ENCODE measurements at regions not wholly inside any gene's neighbourhood (a gene's known extent, or its start where the extent isn't known, plus 50 kb on each side); places are given as distances from the start of the nearest gene placed in this dataset.

- TF ChIP-seq SIN3A (IDR thresholded peaks at IDR 0.05; ENCODE audit: borderline replicate concordance, insufficient read depth, low read length), result no peak
- TF ChIP-seq TAF1 (IDR thresholded peaks at IDR 0.05; ENCODE audit: borderline replicate concordance, insufficient read depth, low read length), result no peak
- TF ChIP-seq, protein P1, sequence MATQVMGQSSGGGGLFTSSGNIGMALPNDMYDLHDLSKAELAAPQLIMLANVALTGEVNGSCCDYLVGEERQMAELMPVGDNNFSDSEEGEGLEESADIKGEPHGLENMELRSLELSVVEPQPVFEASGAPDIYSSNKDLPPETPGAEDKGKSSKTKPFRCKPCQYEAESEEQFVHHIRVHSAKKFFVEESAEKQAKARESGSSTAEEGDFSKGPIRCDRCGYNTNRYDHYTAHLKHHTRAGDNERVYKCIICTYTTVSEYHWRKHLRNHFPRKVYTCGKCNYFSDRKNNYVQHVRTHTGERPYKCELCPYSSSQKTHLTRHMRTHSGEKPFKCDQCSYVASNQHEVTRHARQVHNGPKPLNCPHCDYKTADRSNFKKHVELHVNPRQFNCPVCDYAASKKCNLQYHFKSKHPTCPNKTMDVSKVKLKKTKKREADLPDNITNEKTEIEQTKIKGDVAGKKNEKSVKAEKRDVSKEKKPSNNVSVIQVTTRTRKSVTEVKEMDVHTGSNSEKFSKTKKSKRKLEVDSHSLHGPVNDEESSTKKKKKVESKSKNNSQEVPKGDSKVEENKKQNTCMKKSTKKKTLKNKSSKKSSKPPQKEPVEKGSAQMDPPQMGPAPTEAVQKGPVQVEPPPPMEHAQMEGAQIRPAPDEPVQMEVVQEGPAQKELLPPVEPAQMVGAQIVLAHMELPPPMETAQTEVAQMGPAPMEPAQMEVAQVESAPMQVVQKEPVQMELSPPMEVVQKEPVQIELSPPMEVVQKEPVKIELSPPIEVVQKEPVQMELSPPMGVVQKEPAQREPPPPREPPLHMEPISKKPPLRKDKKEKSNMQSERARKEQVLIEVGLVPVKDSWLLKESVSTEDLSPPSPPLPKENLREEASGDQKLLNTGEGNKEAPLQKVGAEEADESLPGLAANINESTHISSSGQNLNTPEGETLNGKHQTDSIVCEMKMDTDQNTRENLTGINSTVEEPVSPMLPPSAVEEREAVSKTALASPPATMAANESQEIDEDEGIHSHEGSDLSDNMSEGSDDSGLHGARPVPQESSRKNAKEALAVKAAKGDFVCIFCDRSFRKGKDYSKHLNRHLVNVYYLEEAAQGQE (IDR thresholded peaks at IDR 0.05; ENCODE audit: insufficient read depth in 1 of 2, low read depth in 2 of 2, low read length in 2 of 2), result no peak
- TF ChIP-seq FOXP2 (optimal IDR thresholded peaks at IDR 0.05; ENCODE audit: borderline replicate concordance, extremely low read depth, extremely low read length, insufficient read depth), result no peak
- TF ChIP-seq POLR2AphosphoS5 (IDR thresholded peaks at IDR 0.05; ENCODE audit: low read depth, low read length), result no peak
These were observed 148.2 kb upstream of the HS3ST2 start for GRCh38 chr16:22665803-22666202.

DNA sequence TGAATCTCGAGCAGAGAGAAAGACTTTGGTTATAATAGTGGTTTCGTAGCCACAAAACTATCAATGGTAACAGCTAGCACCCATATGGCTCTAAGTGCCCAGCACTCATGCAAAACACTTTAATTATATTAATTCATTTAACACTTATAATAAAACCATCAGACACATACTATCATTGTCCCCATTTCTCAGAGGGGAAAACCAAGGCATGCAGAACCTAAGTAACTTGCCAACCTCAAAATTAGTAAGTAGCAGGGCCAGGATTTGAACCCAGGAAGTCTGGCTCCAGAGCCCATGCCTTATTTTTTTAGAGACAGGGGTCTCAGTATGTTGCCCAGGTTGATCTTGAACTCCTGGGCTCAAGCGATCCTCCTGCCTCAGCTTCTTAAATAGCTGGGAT is 145.6 kb upstream of the HS3ST2 start:
- TF ChIP-seq SIN3A (IDR thresholded peaks at IDR 0.05; ENCODE audit: borderline replicate concordance, insufficient read depth, low read length), result no peak
- TF ChIP-seq, protein P1 (IDR thresholded peaks at IDR 0.05; ENCODE audit: insufficient read depth in 1 of 2, low read depth in 2 of 2, low read length in 2 of 2), result no peak
- TF ChIP-seq POLR2AphosphoS5 (IDR thresholded peaks at IDR 0.05; ENCODE audit: low read depth, low read length), result no peak
- TF ChIP-seq FOXP2 (optimal IDR thresholded peaks at IDR 0.05; ENCODE audit: borderline replicate concordance, extremely low read depth, extremely low read length, insufficient read depth), result no peak
- no peak for TF ChIP-seq TAF1 (IDR thresholded peaks at IDR 0.05; ENCODE audit: borderline replicate concordance, insufficient read depth, low read length)

GRCh38 chr16:22670044-22670536 is 143.9 kb upstream of the HS3ST2 start:
- TF ChIP-seq, protein P1 (IDR thresholded peaks at IDR 0.05; ENCODE audit: insufficient read depth in 1 of 2, low read depth in 2 of 2, low read length in 2 of 2), result no peak
- TF ChIP-seq FOXP2 (optimal IDR thresholded peaks at IDR 0.05; ENCODE audit: borderline replicate concordance, extremely low read depth, extremely low read length, insufficient read depth) (no peak), POLR2AphosphoS5 (IDR thresholded peaks at IDR 0.05; ENCODE audit: low read depth, low read length) (no peak), TAF1 (IDR thresholded peaks at IDR 0.05; ENCODE audit: borderline replicate concordance, insufficient read depth, low read length) (no peak), SIN3A (IDR thresholded peaks at IDR 0.05; ENCODE audit: borderline replicate concordance, insufficient read depth, low read length) (no peak)

DNA sequence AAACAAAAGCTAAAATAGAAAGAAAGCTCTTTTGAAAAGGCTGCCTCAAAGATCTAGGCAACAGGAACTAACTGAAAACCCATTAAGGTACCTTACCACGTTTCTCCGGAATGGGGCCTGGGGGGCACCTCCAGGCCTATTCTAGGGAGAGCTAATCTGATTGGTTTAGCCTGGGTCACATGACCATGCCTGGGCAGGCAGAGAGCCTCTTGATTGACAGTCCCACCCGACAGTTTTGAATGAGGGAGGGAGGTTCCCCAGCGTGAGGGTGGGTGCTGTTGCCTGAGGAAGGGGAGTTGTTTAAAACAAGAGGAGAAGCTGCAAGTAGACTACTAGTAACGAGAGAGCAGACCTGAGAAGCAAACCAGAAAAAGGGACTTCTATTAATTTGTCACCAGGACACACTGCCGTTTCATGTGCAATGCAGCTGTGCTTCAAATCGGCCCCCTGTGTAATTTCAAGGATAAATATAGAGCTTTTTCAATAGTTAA is 143.4 kb upstream of the HS3ST2 start:
- TF ChIP-seq SIN3A (IDR thresholded peaks at IDR 0.05; ENCODE audit: borderline replicate concordance, insufficient read depth, low read length), result no peak
- TF ChIP-seq TAF1 (IDR thresholded peaks at IDR 0.05; ENCODE audit: borderline replicate concordance, insufficient read depth, low read length), result no peak
- no peak for TF ChIP-seq FOXP2 (optimal IDR thresholded peaks at IDR 0.05; ENCODE audit: borderline replicate concordance, extremely low read depth, extremely low read length, insufficient read depth)
- TF ChIP-seq POLR2AphosphoS5 (IDR thresholded peaks at IDR 0.05; ENCODE audit: low read depth, low read length), result no peak
- TF ChIP-seq, protein P1 (IDR thresholded peaks at IDR 0.05; ENCODE audit: insufficient read depth in 1 of 2, low read depth in 2 of 2, low read length in 2 of 2), result no peak
